IMR-90 (cell line): ENCODE measurements at regions not wholly inside any gene's neighbourhood (a gene's known extent, or its start where the extent isn't known, plus 50 kb on each side); places are given as distances from the start of the nearest gene placed in this dataset.

ENCODE experiments used
- ATAC-seq: fragments of 200-7000 bp; cut with Tn5 transposase; 2 replicates; pipeline ENCODE4 v1.9.1; 2020; ENCODE audit warnings: low read depth, mild to moderate bottlenecking, moderate library complexity
- BruUV-seq: library from RNA; stranded (reverse); fragments of 400-500 nt; replicated peaks from 2 replicates; lab custom pipeline; 2021; lab: Mats Ljungman, UMichigan
- CTCF ChIA-PET: fragments of 300-600 bp; formaldehyde crosslinking; extraction: SDS; loops from one replicate; lab custom pipeline; 2021; ENCODE audit warnings: antibody characterized with exemption; lab: Yijun Ruan, JAX
- POLR2A ChIA-PET: fragments of 300-600 bp; sonication (Branson Sonifier 250); formaldehyde crosslinking; loops from one replicate; lab custom pipeline; 2022; ENCODE audit warnings: antibody characterized with exemption; ENCODE audit not compliant: unreplicated experiment; lab: Charles Lee
- DNase-seq: peaks from one replicate; pipeline ENCODE4 v3.0.0; 2013
- H2AFZ ChIP-seq: replicated peaks from 2 replicates; pipeline ENCODE3; 2013; ENCODE audit warnings: low read length, mild to moderate bottlenecking; ENCODE audit not compliant: poor library complexity
- H2AK5ac ChIP-seq: 2 replicates; pipeline ENCODE4 v1.6.1; 2013; ENCODE audit warnings: low read depth, low read length, inconsistent platforms
- H2AK9ac ChIP-seq: replicated peaks from 2 replicates; pipeline ENCODE3; 2013; ENCODE audit warnings: mild to moderate bottlenecking, low read depth, low read length, moderate library complexity; ENCODE audit not compliant: poor library complexity
- H2BK120ac ChIP-seq: 2 replicates; pipeline ENCODE4 v1.6.1; 2013; ENCODE audit warnings: low read depth, low read length, inconsistent platforms
- H2BK15ac ChIP-seq: 3 replicates; pipeline ENCODE4 v1.6.1; 2013; ENCODE audit warnings: low read depth, low read length, inconsistent platforms
- H2BK20ac ChIP-seq: 2 replicates; pipeline ENCODE4 v1.6.1; 2013; ENCODE audit warnings: low read depth, mild to moderate bottlenecking, inconsistent platforms, low read length, moderate library complexity
- H2BK5ac ChIP-seq: 2 replicates; pipeline ENCODE4 v1.6.1; 2013; ENCODE audit warnings: mild to moderate bottlenecking, low read depth, low read length, inconsistent platforms; ENCODE audit not compliant: poor library complexity, severe bottlenecking
- H3K14ac ChIP-seq: replicated peaks from 2 replicates; pipeline ENCODE4 v1.6.1; 2013; ENCODE audit warnings: low read depth, low read length, inconsistent platforms
- H3K18ac ChIP-seq: 2 replicates; pipeline ENCODE4 v1.6.1; 2013; ENCODE audit warnings: low read depth, low read length, control low read depth
- H3K23ac ChIP-seq: 2 replicates; pipeline ENCODE4 v1.6.1; 2013; ENCODE audit warnings: low read depth, low read length, inconsistent platforms
- H3K27ac ChIP-seq: 2 replicates; pipeline ENCODE4 v1.5.1; 2013; ENCODE audit warnings: mild to moderate bottlenecking, control low read depth, low read length; ENCODE audit not compliant: insufficient read depth
- H3K27me3 ChIP-seq: 2 replicates; pipeline ENCODE4 v1.6.1; 2013; ENCODE audit warnings: low read length; ENCODE audit not compliant: control insufficient read depth, insufficient read depth
- H3K36me3 ChIP-seq: 2 replicates; pipeline ENCODE4 v1.6.1; 2013; ENCODE audit warnings: low read length, mixed read lengths; ENCODE audit not compliant: control insufficient read depth, insufficient read depth
- H3K4ac ChIP-seq: 2 replicates; pipeline ENCODE4 v1.6.1; 2013; ENCODE audit warnings: low read depth, low read length, inconsistent platforms
- H3K4me1 ChIP-seq: 2 replicates; pipeline ENCODE4 v1.6.1; 2013; ENCODE audit warnings: low read length, mixed read lengths; ENCODE audit not compliant: control insufficient read depth, insufficient read depth
- H3K4me2 ChIP-seq: 2 replicates; pipeline ENCODE4 v1.6.1; 2013; ENCODE audit warnings: low read depth, mild to moderate bottlenecking, control low read depth, low read length, moderate library complexity
- H3K4me3 ChIP-seq: 2 replicates; pipeline ENCODE4 v1.5.1; 2013; ENCODE audit warnings: low read depth, mild to moderate bottlenecking, control low read depth, low read length, moderate library complexity; ENCODE audit not compliant: insufficient read depth
- H3K56ac ChIP-seq: 2 replicates; pipeline ENCODE4 v1.6.1; 2013; ENCODE audit warnings: low read length, inconsistent platforms; ENCODE audit not compliant: insufficient read depth; ENCODE audit errors: extremely low read depth
- H3K79me1 ChIP-seq, 2 experiments: 2 replicates each; pipeline ENCODE4 v1.6.1; 2013; ENCODE audit warnings: low read length in 2 of 2, inconsistent platforms in 1 of 2, low read depth in 1 of 2
- H3K9ac ChIP-seq: 2 replicates; pipeline ENCODE4 v1.6.1; 2013; ENCODE audit warnings: low read depth, low read length, control low read depth
- H3K9me1 ChIP-seq: 2 replicates; pipeline ENCODE4 v1.6.1; 2013; ENCODE audit warnings: low read length, inconsistent platforms; ENCODE audit not compliant: insufficient read depth
- H3K9me3 ChIP-seq: 2 replicates; pipeline ENCODE4 v1.6.1; 2013; ENCODE audit warnings: low read length; ENCODE audit not compliant: control insufficient read depth, insufficient read depth
- H4K20me1 ChIP-seq: 2 replicates; pipeline ENCODE4 v1.6.1; 2013; ENCODE audit warnings: low read length, inconsistent platforms; ENCODE audit not compliant: insufficient read depth
- H4K5ac ChIP-seq: 2 replicates; pipeline ENCODE4 v1.6.1; 2013; ENCODE audit warnings: mild to moderate bottlenecking, low read depth, low read length, control low read depth
- H4K8ac ChIP-seq, 2 experiments: 2 replicates each; pipeline ENCODE4 v1.6.1; 2013; ENCODE audit warnings: low read depth in 2 of 2, low read length in 2 of 2, control low read depth in 1 of 2, inconsistent platforms in 1 of 2
- H4K91ac ChIP-seq: 2 replicates; pipeline ENCODE4 v1.6.1; 2013; ENCODE audit warnings: low read depth, low read length, inconsistent platforms; ENCODE audit not compliant: insufficient read depth
- BHLHE40 ChIP-seq: fragments of 150-350 bp; IDR thresholded peaks from 2 replicates; pipeline ENCODE4 v1.6.1; 2016; ENCODE audit warnings: mild to moderate bottlenecking, low read depth, low read length
- CEBPB ChIP-seq: IDR thresholded peaks from 2 replicates; pipeline ENCODE4 v1.6.1; 2012; ENCODE audit warnings: low read depth, low read length, improper control_type of control experiment
- CHD1 ChIP-seq: IDR thresholded peaks from 2 replicates; pipeline ENCODE4 v1.6.1; 2012; ENCODE audit warnings: low read depth, low read length, improper control_type of control experiment
- CTCF ChIP-seq: conservative IDR thresholded peaks from 2 replicates; pipeline ENCODE4 v1.5.1; 2012; ENCODE audit warnings: mild to moderate bottlenecking, low read depth, low read length, improper control_type of control experiment
- ELK1 ChIP-seq: fragments of 150-350 bp; IDR thresholded peaks from 2 replicates; pipeline ENCODE4 v1.6.1; 2016; ENCODE audit warnings: low read depth, mild to moderate bottlenecking, low read length, moderate library complexity, borderline replicate concordance
- FOS ChIP-seq: fragments of 150-350 bp; IDR thresholded peaks from 2 replicates; pipeline ENCODE4 v1.6.1; 2016; ENCODE audit warnings: low read depth, low read length
- MAFK ChIP-seq: IDR thresholded peaks from 2 replicates; pipeline ENCODE4 v1.6.1; 2012; ENCODE audit warnings: low read depth, low read length, improper control_type of control experiment
- MAZ ChIP-seq: IDR thresholded peaks from 2 replicates; pipeline ENCODE4 v1.6.1; 2012; ENCODE audit warnings: low read depth, mild to moderate bottlenecking, low read length, improper control_type of control experiment, moderate library complexity, borderline replicate concordance
- MXI1 ChIP-seq: IDR thresholded peaks from 2 replicates; pipeline ENCODE4 v1.6.1; 2012; ENCODE audit warnings: low read depth, mild to moderate bottlenecking, low read length, moderate library complexity, borderline replicate concordance
- NFE2L2 ChIP-seq: fragments of 150-350 bp; IDR thresholded peaks from 2 replicates; pipeline ENCODE4 v1.6.1; 2016; ENCODE audit warnings: low read depth, mild to moderate bottlenecking, low read length
- POLR2A ChIP-seq: IDR thresholded peaks from 2 replicates; pipeline ENCODE4 v1.6.1; 2012; ENCODE audit warnings: mild to moderate bottlenecking, low read depth, low read length
- RAD21 ChIP-seq: IDR thresholded peaks from 2 replicates; pipeline ENCODE4 v1.6.1; 2012; ENCODE audit warnings: low read length, improper control_type of control experiment
- RCOR1 ChIP-seq: IDR thresholded peaks from 2 replicates; pipeline ENCODE4 v1.6.1; 2012; ENCODE audit warnings: mild to moderate bottlenecking, low read length, improper control_type of control experiment; ENCODE audit not compliant: insufficient replicate concordance
- RFX5 ChIP-seq: IDR thresholded peaks from 2 replicates; pipeline ENCODE4 v1.8.0; 2012; ENCODE audit warnings: low read depth, mild to moderate bottlenecking, low read length, moderate library complexity
- SMC3 ChIP-seq: fragments of 150-350 bp; IDR thresholded peaks from 2 replicates; pipeline ENCODE4 v1.6.1; 2016; ENCODE audit warnings: low read depth, mild to moderate bottlenecking, antibody characterized with exemption, low read length, moderate library complexity
- USF2 ChIP-seq: fragments of 150-350 bp; IDR thresholded peaks from 2 replicates; pipeline ENCODE4 v1.6.1; 2017; ENCODE audit warnings: mild to moderate bottlenecking, antibody characterized with exemption, low read length, low read depth
- WGBS, 2 experiments: methylation state at CpG; one replicate each; pipeline versions ENCODE4 v1.1.5 to v1.1.7; 2013; ENCODE audit warnings: missing lambda C conversion rate in 2 of 2; ENCODE audit not compliant: insufficient read length in 1 of 2; ENCODE audit errors: extremely low coverage in 2 of 2; 5-methylcytosine and 5-hydroxymethylcytosine counted together
- dilution Hi-C: fragments of 300-500 bp; cut with HindIII; formaldehyde crosslinking; loops from one replicate; pipeline ENCODE4 v1.14.3; 2018; ENCODE audit warnings: low sequenced_read_pairs; ENCODE audit not compliant: unreplicated experiment
- in situ Hi-C: fragments of 300-500 bp; cut with MboI; formaldehyde crosslinking; loops from 3 replicates; pipeline ENCODE4 v1.14.3; 2019; ENCODE audit warnings: low sequenced_read_pairs, inconsistent platforms, mixed read lengths
- intact Hi-C: fragments of 100-400 bp; cut with micrococcal nuclease; formaldehyde crosslinking; loops from 2 replicates; pipeline ENCODE4 v1.10.0; 2022

- no peak overlapping the region for H2AK9ac ChIP-seq
- ATAC-seq (no peak), DNase-seq (no peak)
- H3K14ac ChIP-seq, result no peak overlapping the region
- dilution Hi-C loops, result no loop called here
- H3K9me1 ChIP-seq, result no peaks in the 10 kb centered on the region
- H3K9me3 ChIP-seq, result no peaks in the 10 kb centered on the region
- no peaks in the 10 kb centered on the region for H3K36me3 ChIP-seq
- no peaks in the 10 kb centered on the region for H3K4me1 ChIP-seq
- H3K27ac ChIP-seq, result no peak overlapping the region
- H4K5ac ChIP-seq, result no peak overlapping the region
- no peak overlapping the region for H2AK5ac ChIP-seq
- no peaks in the 10 kb centered on the region; the same call in 1 of the 2 replicates for H3K27me3 ChIP-seq
- BruUV-seq, result no TSS peak
- no peak overlapping the region for H3K23ac ChIP-seq
- in situ Hi-C loops, result no loop called here
- ChIA-PET POLR2A (no interaction called here), CTCF (no interaction called here)
- H4K91ac ChIP-seq, result no peak overlapping the region
- H3K56ac ChIP-seq, result no peak overlapping the region
- no peaks in the 10 kb centered on the region for H4K20me1 ChIP-seq
- H2BK5ac ChIP-seq, result no peak overlapping the region
- H3K4me3 ChIP-seq, result no peak overlapping the region
- no peak overlapping the region for H2BK15ac ChIP-seq
- no peak overlapping the region for H2BK20ac ChIP-seq
- H3K4ac ChIP-seq, result no peak overlapping the region
- no peak for TF ChIP-seq MAFK
- no peak for TF ChIP-seq CTCF
- TF ChIP-seq USF2, result no peak
- no peak for TF ChIP-seq ELK1
- TF ChIP-seq BHLHE40, result no peak
- TF ChIP-seq CHD1, result no peak
- TF ChIP-seq RCOR1, result no peak
- TF ChIP-seq SMC3, result no peak
- no peak for TF ChIP-seq NFE2L2
- TF ChIP-seq RAD21, result no peak
- no peak for TF ChIP-seq FOS
- no peak for TF ChIP-seq RFX5
- TF ChIP-seq MAZ, result no peak
- TF ChIP-seq POLR2A, result no peak
- no peak for TF ChIP-seq CEBPB
- no peak for TF ChIP-seq MXI1
- intact Hi-C loops, result no loop called here
- no peak overlapping the region for H3K18ac ChIP-seq
- no peaks in the 10 kb centered on the region for H3K79me1 ChIP-seq
- no CpG with 5 or more reads among the region's 3 CpGs for WGBS, 2 experiments
- no peak overlapping the region for H2AFZ ChIP-seq
- H3K4me2 ChIP-seq, result no peak overlapping the region
- no peak overlapping the region for H3K9ac ChIP-seq
- H2BK120ac ChIP-seq, result no peak overlapping the region
- H4K8ac ChIP-seq, result no peak overlapping the region
These were observed 263.8 kb upstream of the ELAC2 start for GRCh38 chr17:13281626-13282025.
